ENCODE measurements at regions not wholly inside any gene's neighbourhood (a gene's known extent, or its start where the extent isn't known, plus 50 kb on each side); places are given as distances from the start of the nearest gene placed in this dataset.

DNA sequence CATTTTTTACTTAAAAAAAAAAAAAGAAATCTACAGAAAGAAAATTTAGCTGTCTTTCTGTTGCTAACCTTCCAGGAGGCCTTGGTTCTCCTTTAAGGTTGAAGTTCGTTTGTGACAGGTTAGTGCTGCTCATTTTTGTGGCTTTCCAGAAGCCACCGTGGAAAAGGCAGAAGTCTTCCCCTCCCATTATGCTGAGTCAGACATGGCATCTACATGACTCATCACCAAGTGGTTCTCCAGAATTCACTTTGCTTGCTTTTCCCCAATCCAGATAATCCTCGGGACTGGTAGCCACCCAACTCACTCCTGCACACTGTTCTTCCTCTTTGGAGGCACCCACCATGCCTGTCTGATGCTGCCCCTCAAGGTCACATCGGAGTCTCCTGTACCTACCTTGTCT, 228.7 kb downstream of the PIK3C3 start:
- TF ChIP-seq, protein P1, sequence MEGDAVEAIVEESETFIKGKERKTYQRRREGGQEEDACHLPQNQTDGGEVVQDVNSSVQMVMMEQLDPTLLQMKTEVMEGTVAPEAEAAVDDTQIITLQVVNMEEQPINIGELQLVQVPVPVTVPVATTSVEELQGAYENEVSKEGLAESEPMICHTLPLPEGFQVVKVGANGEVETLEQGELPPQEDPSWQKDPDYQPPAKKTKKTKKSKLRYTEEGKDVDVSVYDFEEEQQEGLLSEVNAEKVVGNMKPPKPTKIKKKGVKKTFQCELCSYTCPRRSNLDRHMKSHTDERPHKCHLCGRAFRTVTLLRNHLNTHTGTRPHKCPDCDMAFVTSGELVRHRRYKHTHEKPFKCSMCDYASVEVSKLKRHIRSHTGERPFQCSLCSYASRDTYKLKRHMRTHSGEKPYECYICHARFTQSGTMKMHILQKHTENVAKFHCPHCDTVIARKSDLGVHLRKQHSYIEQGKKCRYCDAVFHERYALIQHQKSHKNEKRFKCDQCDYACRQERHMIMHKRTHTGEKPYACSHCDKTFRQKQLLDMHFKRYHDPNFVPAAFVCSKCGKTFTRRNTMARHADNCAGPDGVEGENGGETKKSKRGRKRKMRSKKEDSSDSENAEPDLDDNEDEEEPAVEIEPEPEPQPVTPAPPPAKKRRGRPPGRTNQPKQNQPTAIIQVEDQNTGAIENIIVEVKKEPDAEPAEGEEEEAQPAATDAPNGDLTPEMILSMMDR (IDR thresholded peaks at IDR 0.05; ENCODE audit: low read depth, low read length) = no peak
- DNase-seq (ENCODE audit: low read depth, low spot score) = peak; percentile 92
- no peak overlapping the region for H3K4me3 ChIP-seq (ENCODE audit: low read depth, low read length)
- in situ Hi-C loops (cut with HindIII; ENCODE audit: low sequenced_read_pairs) = no loop called here

- TF ChIP-seq, protein P1 (IDR thresholded peaks at IDR 0.05; ENCODE audit: low read depth, low read length) = no peak
- no peak overlapping the region for H3K4me3 ChIP-seq (ENCODE audit: low read depth, low read length)
- in situ Hi-C loops (cut with HindIII; ENCODE audit: low sequenced_read_pairs) = no loop called here
- no peak for DNase-seq (ENCODE audit: low read depth, low spot score)
Measured at GRCh38 chr18:42184685-42185477, 229.8 kb downstream of the PIK3C3 start.

GRCh38 chr18:42185486-42185885, 230.5 kb downstream of the PIK3C3 start:
- H3K4me3 ChIP-seq (ENCODE audit: low read depth, low read length) = no peak overlapping the region
- in situ Hi-C loops (cut with HindIII; ENCODE audit: low sequenced_read_pairs) = no loop called here
- DNase-seq (ENCODE audit: low read depth, low spot score) = no peak
- TF ChIP-seq, protein P1 (IDR thresholded peaks at IDR 0.05; ENCODE audit: low read depth, low read length) = no peak

- TF ChIP-seq, protein P1 (IDR thresholded peaks at IDR 0.05; ENCODE audit: low read depth, low read length) = no peak
- in situ Hi-C loops (cut with HindIII; ENCODE audit: low sequenced_read_pairs) = no loop called here
- DNase-seq (ENCODE audit: low read depth, low spot score) = no peak
Measured at GRCh38 chr18:42187611-42188380, 232.8 kb downstream of the PIK3C3 start.

GRCh38 chr18:42190643-42191042, 235.6 kb downstream of the PIK3C3 start:
- no peak for DNase-seq (ENCODE audit: low read depth, low spot score)
- H3K4me3 ChIP-seq (ENCODE audit: low read depth, low read length) = no peak overlapping the region
- TF ChIP-seq, protein P1 (IDR thresholded peaks at IDR 0.05; ENCODE audit: low read depth, low read length) = no peak
- in situ Hi-C loops (cut with HindIII; ENCODE audit: low sequenced_read_pairs) = no loop called here

More at GRCh38 chr18:42187611-42188380, 232.8 kb downstream of the PIK3C3 start:
- no peak overlapping the region for H3K4me3 ChIP-seq (ENCODE audit: low read depth, low read length)

- in situ Hi-C loops (cut with HindIII; ENCODE audit: low sequenced_read_pairs) = no loop called here
- peak; percentile 26 for DNase-seq (ENCODE audit: low read depth, low spot score)
- no peak overlapping the region for H3K4me3 ChIP-seq (ENCODE audit: low read depth, low read length)
- TF ChIP-seq, protein P1 (IDR thresholded peaks at IDR 0.05; ENCODE audit: low read depth, low read length) = no peak
Measured at GRCh38 chr18:42192251-42193248, 237.5 kb downstream of the PIK3C3 start.

All from astrocyte of the spinal cord (primary cell).